Endothelial cell of umbilical vein (primary cell): ENCODE measurements at regions not wholly inside any gene's neighbourhood (a gene's known extent, or its start where the extent isn't known, plus 50 kb on each side); places are given as distances from the start of the nearest gene placed in this dataset.

ENCODE experiments used
- BruUV-seq: library from RNA; stranded (reverse); fragments of 400-500 nt; replicated peaks from 2 replicates; lab custom pipeline; 2021; lab: Mats Ljungman, UMichigan
- CTCF ChIA-PET: fragments of 300-600, 350-600 bp; sonication (Branson Sonifier 250); formaldehyde crosslinking; loops from one replicate; lab custom pipeline; 2021; ENCODE audit warnings: antibody characterized with exemption, inconsistent platforms; lab: Charles Lee
- POLR2A ChIA-PET: fragments of 300-600, 350-600 bp; sonication (Branson Sonifier 250); formaldehyde crosslinking; loops from one replicate; lab custom pipeline; 2021; ENCODE audit warnings: antibody characterized with exemption, inconsistent platforms; lab: Charles Lee
- DNase-seq: peaks from one replicate; pipeline ENCODE4 v3.0.0-alpha.2; 2011; ENCODE audit warnings: low read depth, low spot score
- FAIRE-seq: peaks from 2 replicates; lab custom pipeline; 2011; peaks lifted over from hg19 to GRCh38; lab: Jason Lieb, UNC
- H2AFZ ChIP-seq: 2 replicates; pipeline ENCODE4 v1.6.0; 2012; ENCODE audit warnings: low read depth, low read length, control low read depth, inconsistent platforms
- H3K27ac ChIP-seq: 2 replicates; pipeline ENCODE4 v1.5.1; 2011; ENCODE audit warnings: low read depth, mild to moderate bottlenecking, control low read depth, low read length, moderate library complexity; ENCODE audit not compliant: insufficient read depth
- H3K27me3 ChIP-seq, 2 experiments: 2 replicates each; pipeline versions ENCODE4 v1.6.0 to v1.6.1; 2011; ENCODE audit warnings: low read length in 2 of 2, mixed read lengths in 1 of 2; ENCODE audit not compliant: control insufficient read depth in 2 of 2, insufficient read depth in 2 of 2
- H3K36me3 ChIP-seq, 2 experiments: 2 replicates in 1 of 2; 3 replicates in 1 of 2; pipeline ENCODE4 v1.5.1; 2011; ENCODE audit warnings: low read length in 2 of 2, mild to moderate bottlenecking in 1 of 2, moderate library complexity in 1 of 2; ENCODE audit not compliant: control insufficient read depth in 2 of 2, insufficient read depth in 2 of 2; ENCODE audit errors: extremely low read depth in 1 of 2
- H3K4me1 ChIP-seq: 3 replicates; pipeline ENCODE4 v1.5.1; 2011; ENCODE audit warnings: mild to moderate bottlenecking, low read length; ENCODE audit not compliant: control insufficient read depth, insufficient read depth; ENCODE audit errors: extremely low read depth
- H3K4me2 ChIP-seq: 2 replicates; pipeline ENCODE4 v1.6.1; 2011; ENCODE audit warnings: low read length, control low read depth, mixed read lengths; ENCODE audit not compliant: insufficient read depth
- H3K4me3 ChIP-seq, 3 experiments: fragments of 200-600 bp in 1 of 3; sonication (generic), shearing (Covaris generic) in 1 of 3; replicated peaks in 1 of 3; 2 replicates each; pipeline ENCODE4 v1.5.1; 2011 to 2016; ENCODE audit warnings: control low read depth in 3 of 3, low read length in 3 of 3, mild to moderate bottlenecking in 2 of 3, inconsistent platforms in 1 of 3, low read depth in 1 of 3, moderate library complexity in 1 of 3; ENCODE audit not compliant: insufficient read depth in 1 of 3
- H3K79me2 ChIP-seq: 2 replicates; pipeline ENCODE4 v1.6.0; 2012; ENCODE audit warnings: low read length, inconsistent platforms; ENCODE audit not compliant: control insufficient read depth, insufficient read depth
- H3K9ac ChIP-seq: replicated peaks from 2 replicates; pipeline ENCODE3; 2011; ENCODE audit warnings: low read length, control low read depth; ENCODE audit not compliant: insufficient read depth; ENCODE audit errors: extremely low read depth
- H3K9me1 ChIP-seq: replicated peaks from 3 replicates; pipeline ENCODE4 v1.6.0; 2011; ENCODE audit warnings: mild to moderate bottlenecking, low read length; ENCODE audit not compliant: control insufficient read depth, insufficient read depth; ENCODE audit errors: extremely low read depth
- H3K9me3 ChIP-seq: replicated peaks from 2 replicates; pipeline ENCODE4 v1.5.1; 2012; ENCODE audit warnings: low read length, inconsistent platforms; ENCODE audit not compliant: control insufficient read depth, insufficient read depth
- H4K20me1 ChIP-seq: replicated peaks from 2 replicates; pipeline ENCODE3; 2011; ENCODE audit warnings: mild to moderate bottlenecking, low read length; ENCODE audit not compliant: control insufficient read depth, insufficient read depth; ENCODE audit errors: extremely low read depth
- CTCF ChIP-seq, 2 donors: IDR thresholded peaks; 1 replicate in 1 of 2; 2 replicates in 1 of 2; pipeline ENCODE4 v1.5.1; 2011; ENCODE audit warnings: low read length in 2 of 2, mild to moderate bottlenecking in 2 of 2, moderate library complexity in 2 of 2, control low read depth in 1 of 2, inconsistent platforms in 1 of 2, low read depth in 1 of 2; ENCODE audit not compliant: insufficient read depth in 1 of 2; ENCODE audit errors: extremely low read depth in 1 of 2
- EZH2 ChIP-seq: IDR thresholded peaks from 2 replicates; pipeline ENCODE4 v1.6.1; 2012; ENCODE audit warnings: borderline replicate concordance, low read depth, mild to moderate bottlenecking, moderate library complexity, low read length, inconsistent platforms; ENCODE audit not compliant: severe bottlenecking
- FOS ChIP-seq: IDR thresholded peaks from 2 replicates; pipeline ENCODE4 v1.6.1; 2011; ENCODE audit warnings: mild to moderate bottlenecking, low read length, moderate library complexity, borderline replicate concordance; ENCODE audit not compliant: insufficient read depth
- GATA2 ChIP-seq: IDR thresholded peaks from 2 replicates; pipeline ENCODE4 v1.7.0; 2011; ENCODE audit warnings: low read depth, mild to moderate bottlenecking, moderate library complexity, mixed read lengths, low read length; ENCODE audit not compliant: insufficient read length, insufficient read depth
- JUN ChIP-seq: IDR thresholded peaks from 2 replicates; pipeline ENCODE4 v1.6.1; 2011; ENCODE audit warnings: borderline replicate concordance, low read depth; ENCODE audit not compliant: insufficient read length, insufficient read depth
- MYC ChIP-seq: IDR thresholded peaks from one replicate; pipeline ENCODE4 v1.6.1; 2011; ENCODE audit warnings: mild to moderate bottlenecking, low read depth, low read length
- POLR2A ChIP-seq: IDR thresholded peaks from 2 replicates; pipeline ENCODE4 v1.6.1; 2012; ENCODE audit warnings: low read depth, mild to moderate bottlenecking, control low read depth, low read length
- POLR2AphosphoS5 ChIP-seq: IDR thresholded peaks from 2 replicates; pipeline ENCODE4 v1.6.1; 2012; ENCODE audit warnings: low read depth, mild to moderate bottlenecking, control low read depth, low read length, moderate library complexity; ENCODE audit not compliant: insufficient read depth
- dilution Hi-C: fragments of 300-500 bp; cut with MboI; formaldehyde crosslinking; loops from one replicate; pipeline ENCODE4 v1.15.0; 2019; ENCODE audit warnings: low sequenced_read_pairs; ENCODE audit not compliant: extremely low pct_ligation_motif_present
- intact Hi-C: fragments of 100-400 bp; cut with micrococcal nuclease; formaldehyde crosslinking; loops from one replicate; pipeline ENCODE4 v1.10.0; 2022
- TF ChIP-seq, protein P1 (sequence below): IDR thresholded peaks from 2 replicates; pipeline ENCODE4 v1.6.1; 2011; ENCODE audit not compliant: insufficient read depth, insufficient read length

DNA sequence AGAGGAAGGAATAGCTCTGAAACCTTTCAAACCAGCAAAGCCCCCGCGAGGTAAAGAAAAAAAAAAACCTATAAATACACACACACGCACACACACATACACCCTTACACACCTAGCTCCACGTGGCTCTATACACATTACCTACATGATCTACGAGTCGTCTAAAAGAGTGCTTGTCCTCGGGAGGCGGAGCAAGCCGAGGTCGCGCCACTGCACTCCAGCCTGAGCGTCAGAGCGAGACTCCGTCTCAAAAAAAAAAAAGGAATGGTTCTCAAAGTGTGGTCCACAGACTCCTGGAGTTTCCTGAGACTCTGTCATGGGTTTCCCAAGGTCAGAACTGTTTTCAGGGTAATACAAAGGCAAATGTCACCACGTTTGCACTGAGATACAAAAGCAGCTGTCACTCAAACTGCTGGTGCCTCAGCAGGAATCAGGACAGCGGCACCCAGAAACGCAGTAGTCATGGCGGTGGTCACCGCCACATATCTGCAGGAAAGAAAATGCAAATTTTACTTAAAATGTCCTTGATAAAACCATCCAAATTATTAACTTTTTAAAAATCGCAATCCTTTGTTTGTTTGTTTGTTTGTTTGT is 130.0 kb upstream of the GPC1 start:
- no TSS peak for BruUV-seq
- Histone ChIP-seq H3K27ac (no peak overlapping the region), H3K9me3 (no peaks in the 10 kb centered on the region), H4K20me1 (no peaks in the 10 kb centered on the region), H3K4me1 (no peaks in the 10 kb centered on the region), H3K9me1 (no peaks in the 10 kb centered on the region), H2AFZ (no peak overlapping the region), H3K27me3 (no peaks in the 10 kb centered on the region), H3K4me3 (no peak overlapping the region), H3K79me2 (no peaks in the 10 kb centered on the region), H3K36me3 (no peaks in the 10 kb centered on the region), H3K9ac (no peak overlapping the region), H3K4me2 (no peak overlapping the region)
- ChIA-PET CTCF (no interaction called here), POLR2A (no interaction called here)
- intact Hi-C loops (no loop called here), dilution Hi-C loops (no loop called here)
- FAIRE-seq (no peak), DNase-seq (no peak)
- TF ChIP-seq JUN, result no peak
- no peak for TF ChIP-seq POLR2AphosphoS5
- TF ChIP-seq CTCF (IDR thresholded peaks at IDR 0.05; ENCODE audit: extremely low read depth in 1 of 2, insufficient read depth in 1 of 2, low read depth in 1 of 2, low read length in 2 of 2), result no peak
- no peak for TF ChIP-seq MYC
- no peak for TF ChIP-seq GATA2
- TF ChIP-seq POLR2A, result no peak
- TF ChIP-seq EZH2, result no peak
- TF ChIP-seq, protein P1, sequence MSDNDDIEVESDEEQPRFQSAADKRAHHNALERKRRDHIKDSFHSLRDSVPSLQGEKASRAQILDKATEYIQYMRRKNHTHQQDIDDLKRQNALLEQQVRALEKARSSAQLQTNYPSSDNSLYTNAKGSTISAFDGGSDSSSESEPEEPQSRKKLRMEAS, result no peak
- no peak for TF ChIP-seq FOS
